GM12865 (cell line): ENCODE measurements at regions not wholly inside any gene's neighbourhood (a gene's known extent, or its start where the extent isn't known, plus 50 kb on each side); places are given as distances from the start of the nearest gene placed in this dataset.

Experiments used
- DNase-seq: peaks from one replicate; pipeline ENCODE4 v3.0.0; 2010; ENCODE audit warnings: low read depth
- H3K4me3 ChIP-seq: 2 replicates; pipeline ENCODE4 v1.5.1; 2011; ENCODE audit warnings: mild to moderate bottlenecking, low read depth, low read length, control low read depth
- CTCF ChIP-seq: IDR thresholded peaks from 2 replicates; pipeline ENCODE4 v1.5.1; 2011; ENCODE audit warnings: low read length, control low read depth, low read depth, inconsistent platforms; ENCODE audit not compliant: insufficient read depth; ENCODE audit errors: missing control alignments

- peak; percentile 3 for TF ChIP-seq CTCF
- no peak for DNase-seq
- H3K4me3 ChIP-seq = no peak overlapping the region
Measured at GRCh38 chr12:38544330-38545066, 227.9 kb downstream of the ALG10B start.

GRCh38 chr12:38547586-38547985 lies 231.0 kb downstream of the ALG10B start:
- TF ChIP-seq CTCF = no peak
- DNase-seq = no peak
- H3K4me3 ChIP-seq = no peak overlapping the region

- H3K4me3 ChIP-seq = no peak overlapping the region
- DNase-seq = no peak
- TF ChIP-seq CTCF = no peak
Measured at GRCh38 chr12:38555620-38556591, 239.3 kb downstream of the ALG10B start.

GRCh38 chr12:38556647-38557046 lies 240.1 kb downstream of the ALG10B start:
- H3K4me3 ChIP-seq = no peak overlapping the region
- TF ChIP-seq CTCF = no peak
- DNase-seq = no peak

GRCh38 chr12:38585086-38585485 lies 268.5 kb downstream of the ALG10B start:
- DNase-seq = peak; percentile 22
- H3K4me3 ChIP-seq = no peak overlapping the region
- TF ChIP-seq CTCF = no peak

- H3K4me3 ChIP-seq = no peak overlapping the region
- no peak for DNase-seq
- no peak for TF ChIP-seq CTCF
Measured at GRCh38 chr12:38586789-38587188, 270.2 kb downstream of the ALG10B start.
